ENCODE measurements at regions not wholly inside any gene's neighbourhood (a gene's known extent, or its start where the extent isn't known, plus 50 kb on each side); places are given as distances from the start of the nearest gene placed in this dataset.

GRCh38 chr2:103780088-103780702, 1018.4 kb downstream of the TMEM182 start:
- H3K4me1 Mint-ChIP-seq = peaks cover 8 to 14% of the 10 kb centered on the region in 2 experiments

More at GRCh38 chr2:103780088-103780702, 1018.4 kb downstream of the TMEM182 start:
- H3K27me3 ChIP-seq (ENCODE audit: insufficient read depth, low read length) = no peaks in the 10 kb centered on the region
- H3K14ac ChIP-seq (ENCODE audit: insufficient read depth, low read length) = no peak overlapping the region
- no peak overlapping the region for H2BK15ac ChIP-seq (ENCODE audit: low read depth, low read length)
- no peak for TF ChIP-seq CTCF (conservative IDR thresholded peaks at IDR 0.05)
- H2BK5ac ChIP-seq (ENCODE audit: insufficient read length, low read length) = no peak overlapping the region
- Mint-ChIP-seq H3K9me3 (peaks cover 0 to 3% of the 10 kb centered on the region in 2 experiments; a peak in 2 of 5 replicates), H3K4me3 (no peak overlapping the region), H3K27ac (no peak overlapping the region), H3K36me3 (ENCODE audit: insufficient read depth in 1 of 3, low read depth in 3 of 3) (no peaks in the 10 kb centered on the region), H3K27me3 (ENCODE audit: low read depth) (peaks cover 31% of the 10 kb centered on the region)
- no peaks in the 10 kb centered on the region for H3K79me2 ChIP-seq (ENCODE audit: insufficient read depth, low read length)
- H4K91ac ChIP-seq (ENCODE audit: insufficient read length, low read depth, low read length) = no peak overlapping the region
- H3K4me1 ChIP-seq (ENCODE audit: insufficient read depth, low read length) = no peaks in the 10 kb centered on the region
- no peak overlapping the region for H3T11ph ChIP-seq (ENCODE audit: low read length)
- no peak for DNase-seq
- H2AFZ ChIP-seq (ENCODE audit: low read length) = no peak overlapping the region
- no peaks in the 10 kb centered on the region for H3K9me3 ChIP-seq (ENCODE audit: control insufficient read depth, low read depth, low read length)
- no peak overlapping the region for H3K56ac ChIP-seq (ENCODE audit: insufficient read length, low read depth, low read length)
- WGBS (ENCODE audit: extremely low coverage, insufficient read length, low lambda C conversion rate) = no CpG with 5 or more reads among the region's 4 CpGs
- no peak overlapping the region for H3K9ac ChIP-seq (ENCODE audit: extremely low read depth, insufficient read length, low read length)
- no peak overlapping the region for H3K4ac ChIP-seq (ENCODE audit: low read depth, low read length)
- no peak overlapping the region for H4K8ac ChIP-seq (replicated peaks; ENCODE audit: insufficient read length, low read depth, low read length)
- H2BK20ac ChIP-seq (ENCODE audit: low read depth, low read length, poor library complexity, severe bottlenecking) = no peak overlapping the region
- H2BK120ac ChIP-seq (ENCODE audit: low read depth, low read length, poor library complexity, severe bottlenecking) = no peak overlapping the region
- no peaks in the 10 kb centered on the region for H4K20me1 ChIP-seq (ENCODE audit: control insufficient read depth, insufficient read depth, insufficient read length)
- H2BK12ac ChIP-seq (ENCODE audit: insufficient read length, low read depth, low read length) = no peak overlapping the region
- H3K27ac ChIP-seq (ENCODE audit: insufficient read length, low read depth, low read length) = no peak overlapping the region
- no peak overlapping the region for H4K5ac ChIP-seq (ENCODE audit: insufficient read length, low read depth, low read length)
- H3K23me2 ChIP-seq (ENCODE audit: insufficient read length, low read depth, low read length, poor library complexity, severe bottlenecking) = no peaks in the 10 kb centered on the region
- H3K23ac ChIP-seq (ENCODE audit: insufficient read length, low read depth, low read length) = no peak overlapping the region
- H3K18ac ChIP-seq (ENCODE audit: insufficient read length, low read depth, low read length) = no peak overlapping the region
- H3K79me1 ChIP-seq (ENCODE audit: insufficient read depth, low read depth, low read length, poor library complexity, severe bottlenecking) = no peaks in the 10 kb centered on the region
- H2AK5ac ChIP-seq (ENCODE audit: insufficient read length, low read length) = no peak overlapping the region
- no peak overlapping the region for H3K4me2 ChIP-seq (ENCODE audit: insufficient read depth, insufficient read length, low read length)

All from H9 (cell line).